GM23248 (cell line): ENCODE measurements at regions not wholly inside any gene's neighbourhood (a gene's known extent, or its start where the extent isn't known, plus 50 kb on each side); places are given as distances from the start of the nearest gene placed in this dataset.

Source experiments
- DNase-seq: peaks from one replicate; pipeline ENCODE4 v3.0.0-alpha.2; 2015
- H2AFZ ChIP-seq: fragments of 200-600 bp; sonication (generic); 2 replicates; pipeline ENCODE4 v1.6.1; 2016; ENCODE audit warnings: antibody characterized with exemption
- H3F3A ChIP-seq: fragments of 200-600 bp; sonication (generic); 2 replicates; pipeline ENCODE4 v1.6.1; 2016; ENCODE audit warnings: mild to moderate bottlenecking, antibody characterized with exemption, mixed run types; ENCODE audit not compliant: insufficient read depth
- H3K27ac ChIP-seq: fragments of 200-600 bp; sonication (generic); 2 replicates; pipeline ENCODE4 v1.5.1; 2016; ENCODE audit warnings: mild to moderate bottlenecking
- H3K27me3 ChIP-seq: fragments of 200-600 bp; sonication (generic); replicated peaks from 2 replicates; pipeline ENCODE4 v1.6.1; 2016; ENCODE audit warnings: mild to moderate bottlenecking; ENCODE audit not compliant: insufficient read depth
- H3K36me3 ChIP-seq: fragments of 200-600 bp; sonication (generic); 2 replicates; pipeline ENCODE4 v1.6.1; 2016; ENCODE audit warnings: low read depth, mild to moderate bottlenecking
- H3K4me1 ChIP-seq: fragments of 200-600 bp; sonication (generic); 2 replicates; pipeline ENCODE4 v1.6.1; 2016; ENCODE audit warnings: mild to moderate bottlenecking; ENCODE audit not compliant: insufficient read depth
- H3K4me2 ChIP-seq: fragments of 200-600 bp; sonication (generic); one replicate; pipeline ENCODE4 v1.6.1; 2016; ENCODE audit warnings: mild to moderate bottlenecking; ENCODE audit not compliant: unreplicated experiment
- H3K4me3 ChIP-seq: fragments of 200-600 bp; sonication (generic); 2 replicates; pipeline ENCODE4 v1.5.1; 2016; ENCODE audit warnings: mild to moderate bottlenecking
- H3K79me2 ChIP-seq: fragments of 200-600 bp; sonication (generic); 2 replicates; pipeline ENCODE4 v1.6.1; 2016; ENCODE audit warnings: mild to moderate bottlenecking; ENCODE audit not compliant: insufficient read depth
- H3K9ac ChIP-seq: fragments of 200-600 bp; sonication (generic); 2 replicates; pipeline ENCODE4 v1.6.1; 2016; ENCODE audit warnings: mild to moderate bottlenecking
- H3K9me2 ChIP-seq: fragments of 200-600 bp; sonication (generic); 2 replicates; pipeline ENCODE4 v1.6.1; 2016; ENCODE audit warnings: mixed run types, mild to moderate bottlenecking, moderate library complexity; ENCODE audit not compliant: insufficient read depth
- H3K9me3 ChIP-seq: fragments of 200-600 bp; sonication (generic); one replicate; pipeline ENCODE4 v1.6.1; 2017; ENCODE audit warnings: low read depth
- H4K20me1 ChIP-seq: fragments of 200-600 bp; sonication (generic); 2 replicates; pipeline ENCODE4 v1.6.0; 2016; ENCODE audit not compliant: insufficient read depth
- EZH2 ChIP-seq: fragments of 200-600 bp; sonication (generic); IDR thresholded peaks from 2 replicates; pipeline ENCODE4 v1.6.1; 2018; ENCODE audit warnings: antibody characterized with exemption, mild to moderate bottlenecking; ENCODE audit not compliant: insufficient read depth, poor library complexity, severe bottlenecking
- EZH2phosphoT487 ChIP-seq: fragments of 200-600 bp; sonication (generic); IDR thresholded peaks from 2 replicates; pipeline ENCODE4 v1.6.1; 2018; ENCODE audit warnings: antibody characterized with exemption, moderate library complexity, mild to moderate bottlenecking, low read depth; ENCODE audit not compliant: insufficient read depth
- WGBS, 2 experiments: methylation state at CpG; one replicate each; pipeline ENCODE4 v1.1.6; 2015 to 2017; ENCODE audit warnings: low lambda C conversion rate in 2 of 2, low coverage in 1 of 2; ENCODE audit errors: missing lambda C conversion rate in 2 of 2; 5-methylcytosine and 5-hydroxymethylcytosine counted together
- in situ Hi-C: fragments of 300-500 bp; cut with MboI; formaldehyde crosslinking; loops from 2 replicates; pipeline ENCODE4 v1.15.0; 2020

DNA sequence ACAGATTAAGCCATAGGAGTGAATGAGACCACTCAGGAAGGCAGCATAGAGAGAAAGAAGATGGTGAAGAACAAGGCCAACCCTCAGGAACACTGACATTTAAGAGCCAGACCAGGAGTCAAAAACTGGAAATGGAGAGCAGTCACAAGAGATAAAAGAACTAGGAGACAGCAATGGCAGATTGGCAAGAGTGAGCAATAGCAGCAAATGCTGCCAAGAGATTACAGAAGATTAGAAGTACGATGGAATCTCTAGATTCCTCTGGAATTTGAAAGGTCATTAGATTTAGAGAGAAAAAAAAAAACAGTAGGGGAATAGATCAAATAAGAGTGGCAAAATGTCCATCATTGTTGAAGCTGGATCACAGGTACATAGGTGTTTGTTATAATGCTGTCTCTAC, 73.4 kb upstream of the SLC44A1 start:
- Histone ChIP-seq H4K20me1 (no peaks in the 10 kb centered on the region), H3K9me3 (no peaks in the 10 kb centered on the region), H3K4me2 (no peak overlapping the region), H3K27me3 (no peaks in the 10 kb centered on the region), H3F3A (no peaks in the 10 kb centered on the region), H3K9ac (no peak overlapping the region), H3K4me1 (no peaks in the 10 kb centered on the region), H3K36me3 (no peaks in the 10 kb centered on the region), H3K4me3 (no peak overlapping the region), H2AFZ (no peak overlapping the region), H3K9me2 (no peaks in the 10 kb centered on the region), H3K27ac (no peak overlapping the region), H3K79me2 (no peaks in the 10 kb centered on the region)
- 41 to 57% methylated on average over 1 of the region's 1 CpG for WGBS, 2 experiments
- no peak for DNase-seq
- in situ Hi-C loops = no loop called here
- TF ChIP-seq EZH2phosphoT487 (no peak), EZH2 (no peak)

DNA sequence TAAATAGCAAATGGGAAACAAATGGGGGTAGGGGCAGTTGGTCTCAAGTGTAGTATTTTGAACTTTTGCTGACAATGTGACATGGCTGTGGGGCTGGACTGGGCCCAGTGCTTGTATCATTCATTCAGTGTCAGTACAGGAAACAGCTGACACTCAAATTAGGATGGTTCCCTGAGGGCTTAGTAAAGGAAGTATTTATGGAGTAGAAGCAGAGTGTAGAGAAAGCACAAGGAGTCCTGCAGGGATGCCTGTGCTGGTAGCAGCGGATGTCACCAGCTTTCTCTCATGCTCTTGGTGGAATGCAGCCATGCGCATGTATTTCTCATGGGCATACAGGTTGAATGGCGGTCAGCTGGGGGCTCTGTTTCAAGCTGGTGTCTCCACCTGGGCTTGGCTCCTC, 72.9 kb upstream of the SLC44A1 start:
- no peak for DNase-seq
- Histone ChIP-seq H3K4me3 (no peak overlapping the region), H4K20me1 (no peaks in the 10 kb centered on the region), H3K9ac (no peak overlapping the region), H3K9me2 (no peaks in the 10 kb centered on the region), H3K4me2 (no peak overlapping the region), H3K27me3 (no peaks in the 10 kb centered on the region), H3K79me2 (no peaks in the 10 kb centered on the region), H3K27ac (no peak overlapping the region), H3K9me3 (no peaks in the 10 kb centered on the region), H3F3A (no peaks in the 10 kb centered on the region), H2AFZ (no peak overlapping the region), H3K4me1 (no peaks in the 10 kb centered on the region), H3K36me3 (no peaks in the 10 kb centered on the region)
- 67% methylated on average over 3 of the region's 3 CpGs for WGBS, 2 experiments
- in situ Hi-C loops = no loop called here
- TF ChIP-seq EZH2 = no peak

DNA sequence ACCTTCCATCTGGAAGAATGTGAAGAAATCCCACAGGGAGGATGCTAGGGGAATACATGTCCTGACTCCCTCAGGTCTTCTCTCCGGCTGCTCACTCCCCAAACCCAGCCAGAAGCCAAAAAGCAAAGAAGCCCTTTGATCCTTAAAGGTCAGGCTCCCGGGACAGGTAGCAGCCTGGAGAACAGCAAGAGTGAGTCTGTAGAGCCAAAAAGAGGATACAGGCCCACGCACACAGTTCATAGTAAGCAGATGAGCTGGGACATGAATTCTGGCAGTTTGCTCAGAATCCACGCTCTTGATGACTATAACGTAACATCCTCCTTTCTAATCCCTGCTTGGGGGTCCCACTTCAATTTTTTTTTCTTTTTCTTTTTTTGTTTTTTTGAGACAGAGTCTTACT, 72.0 kb upstream of the SLC44A1 start:
- Histone ChIP-seq H3K4me1 (no peaks in the 10 kb centered on the region), H3K4me3 (no peak overlapping the region), H3K9ac (no peak overlapping the region), H4K20me1 (no peaks in the 10 kb centered on the region), H3K27me3 (no peaks in the 10 kb centered on the region), H3K9me2 (no peaks in the 10 kb centered on the region), H3K27ac (no peak overlapping the region), H3K79me2 (no peaks in the 10 kb centered on the region), H3K9me3 (no peaks in the 10 kb centered on the region), H3K4me2 (no peak overlapping the region), H2AFZ (no peak overlapping the region), H3K36me3 (no peaks in the 10 kb centered on the region), H3F3A (no peaks in the 10 kb centered on the region)
- no peak for TF ChIP-seq EZH2
- no peak for DNase-seq
- WGBS, 2 experiments = 73 to 75% methylated on average over 5 of the region's 5 CpGs
- in situ Hi-C loops = no loop called here

DNA sequence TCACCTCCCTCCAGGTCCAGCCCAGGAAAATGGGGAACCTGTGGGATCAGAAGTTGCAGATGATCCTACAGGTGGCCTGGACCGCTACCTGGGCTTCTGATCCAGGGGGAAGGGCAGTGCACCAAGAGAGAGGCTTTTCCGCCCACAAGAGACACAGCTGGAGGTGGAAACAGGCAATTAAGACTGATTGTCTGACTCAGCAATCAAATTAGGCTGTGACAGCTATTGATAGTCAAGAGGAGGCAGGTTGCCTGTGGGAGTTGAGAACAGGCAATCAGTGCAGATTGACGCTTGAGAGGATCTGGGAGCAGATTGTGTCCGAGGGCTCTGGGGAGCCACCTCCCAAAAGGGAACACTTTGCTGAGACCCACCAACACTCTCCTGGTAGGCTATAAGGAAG, 71.1 kb upstream of the SLC44A1 start:
- 90 to 91% methylated on average over 4 of the region's 4 CpGs for WGBS, 2 experiments
- no peaks in the 10 kb centered on the region for H3K79me2 ChIP-seq
- H3K9me3 ChIP-seq = no peaks in the 10 kb centered on the region
- no peak overlapping the region for H2AFZ ChIP-seq
- no peaks in the 10 kb centered on the region for H3K36me3 ChIP-seq
- no peak overlapping the region for H3K4me3 ChIP-seq
- H3K9me2 ChIP-seq = no peaks in the 10 kb centered on the region
- H3K27ac ChIP-seq = no peak overlapping the region
- no peaks in the 10 kb centered on the region for H3K27me3 ChIP-seq
- in situ Hi-C loops = no loop called here
- no peak for TF ChIP-seq EZH2phosphoT487
- TF ChIP-seq EZH2 = no peak
- H3F3A ChIP-seq = no peaks in the 10 kb centered on the region
- no peaks in the 10 kb centered on the region for H3K4me1 ChIP-seq
- no peak for DNase-seq
- no peak overlapping the region for H3K4me2 ChIP-seq
- H3K9ac ChIP-seq = no peak overlapping the region
- H4K20me1 ChIP-seq = no peaks in the 10 kb centered on the region

DNA sequence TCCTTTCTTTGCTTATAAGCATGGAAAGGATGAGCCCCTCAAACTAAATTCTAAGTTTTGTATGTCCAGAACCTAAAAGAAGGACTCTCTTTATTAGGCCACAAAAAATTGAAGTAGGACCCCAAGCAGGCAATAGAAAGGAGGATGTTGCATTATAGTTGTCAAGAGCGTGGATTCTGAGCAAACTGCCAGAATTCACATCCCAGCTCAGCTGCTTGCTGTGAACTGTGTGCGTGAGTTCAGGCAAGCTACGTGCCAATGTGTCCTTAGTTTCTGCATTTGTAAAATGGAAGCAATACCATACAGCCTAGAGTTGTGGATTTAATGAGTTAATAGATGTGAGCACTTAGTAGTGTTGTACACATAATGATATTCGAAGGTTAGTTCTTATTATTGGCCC, 70.6 kb upstream of the SLC44A1 start:
- Histone ChIP-seq H3K9ac (no peak overlapping the region), H3K27me3 (no peaks in the 10 kb centered on the region), H3K79me2 (no peaks in the 10 kb centered on the region), H3K4me3 (no peak overlapping the region), H3K27ac (no peak overlapping the region), H3K9me2 (no peaks in the 10 kb centered on the region), H4K20me1 (no peaks in the 10 kb centered on the region), H2AFZ (no peak overlapping the region), H3K36me3 (no peaks in the 10 kb centered on the region), H3K4me1 (no peaks in the 10 kb centered on the region), H3F3A (no peaks in the 10 kb centered on the region), H3K9me3 (no peaks in the 10 kb centered on the region), H3K4me2 (no peak overlapping the region)
- 80 to 81% methylated on average over 4 of the region's 4 CpGs for WGBS, 2 experiments
- TF ChIP-seq EZH2 = no peak
- TF ChIP-seq EZH2phosphoT487 = no peak
- in situ Hi-C loops = no loop called here
- no peak for DNase-seq
